ENCODE measurements at regions not wholly inside any gene's neighbourhood (a gene's known extent, or its start where the extent isn't known, plus 50 kb on each side); places are given as distances from the start of the nearest gene placed in this dataset.

DNA sequence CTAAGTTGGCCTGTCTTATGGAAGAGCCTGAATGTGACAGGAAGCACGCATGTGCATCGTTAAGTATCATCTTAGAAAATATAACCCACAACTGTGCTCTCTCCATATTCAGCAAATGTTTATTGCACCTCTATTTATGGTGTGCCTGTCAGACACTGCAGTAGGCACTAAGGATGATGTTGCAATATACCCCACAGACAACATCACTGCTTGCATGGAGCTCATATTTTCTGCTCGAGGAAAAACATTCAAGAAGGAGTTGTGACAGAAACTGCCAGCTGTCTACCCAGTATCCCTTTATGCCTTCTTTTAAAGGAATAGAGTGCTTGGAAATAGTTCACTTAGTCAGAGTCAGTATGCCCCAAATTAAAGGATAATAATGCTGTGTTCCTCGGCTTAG, 132.3 kb upstream of the RBFOX1 start:
- no peak for ATAC-seq
- TF ChIP-seq TSHZ2 (CRISPR knock-in tag; IDR thresholded peaks at IDR 0.05): no peak
- TF ChIP-seq ZFP30 (CRISPR knock-in tag; IDR thresholded peaks at IDR 0.05): no peak
- TF ChIP-seq ZFP3 (CRISPR knock-in tag; IDR thresholded peaks at IDR 0.05): no peak
- no peak for TF ChIP-seq ZC3H10 (CRISPR knock-in tag; IDR thresholded peaks at IDR 0.05)
- no peak for TF ChIP-seq PATZ1 (CRISPR knock-in tag; IDR thresholded peaks at IDR 0.05; ENCODE audit: borderline replicate concordance)
- TF ChIP-seq BACH2 (CRISPR knock-in tag; IDR thresholded peaks at IDR 0.05; ENCODE audit: borderline replicate concordance): no peak
- no peak for TF ChIP-seq CREB5 (CRISPR knock-in tag; IDR thresholded peaks at IDR 0.05; ENCODE audit: low read depth)
- TF ChIP-seq TCF4 (CRISPR knock-in tag; IDR thresholded peaks at IDR 0.05; ENCODE audit: borderline replicate concordance): no peak
- TF ChIP-seq OSR1 (CRISPR knock-in tag; IDR thresholded peaks at IDR 0.05): no peak
- no peak for TF ChIP-seq ISL1 (CRISPR knock-in tag; IDR thresholded peaks at IDR 0.05)
- no peak for TF ChIP-seq ZNF565 (CRISPR knock-in tag; conservative IDR thresholded peaks at IDR 0.05; ENCODE audit: low read depth)
- no peak for TF ChIP-seq SNAI2 (CRISPR knock-in tag; IDR thresholded peaks at IDR 0.05)

DNA sequence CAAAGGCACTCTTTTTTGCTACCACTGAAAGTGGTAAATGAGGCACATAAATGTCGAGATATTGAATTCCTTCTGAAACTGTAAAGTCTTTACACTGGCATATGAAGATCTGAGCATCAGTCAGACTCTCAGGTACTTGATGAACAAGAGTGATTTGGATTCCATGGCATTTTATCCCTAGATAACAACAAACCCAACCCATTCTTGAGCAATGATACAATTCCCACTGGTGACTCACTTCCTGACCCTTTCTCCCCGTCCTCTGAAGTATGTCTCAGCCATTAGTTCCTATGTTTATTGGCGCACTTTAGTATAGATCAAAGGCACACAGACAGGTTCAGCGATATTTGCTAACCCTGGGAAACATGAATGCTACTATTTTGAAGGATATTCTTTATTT, 147.0 kb upstream of the RBFOX1 start:
- TF ChIP-seq ZC3H10 (CRISPR knock-in tag; IDR thresholded peaks at IDR 0.05): no peak
- no peak for TF ChIP-seq BACH2 (CRISPR knock-in tag; IDR thresholded peaks at IDR 0.05; ENCODE audit: borderline replicate concordance)
- TF ChIP-seq ZNF70 (CRISPR knock-in tag; IDR thresholded peaks at IDR 0.05): no peak
- no peak for TF ChIP-seq ZNF8 (CRISPR knock-in tag; IDR thresholded peaks at IDR 0.05)
- TF ChIP-seq PATZ1 (CRISPR knock-in tag; IDR thresholded peaks at IDR 0.05; ENCODE audit: borderline replicate concordance): no peak
- no peak for TF ChIP-seq ISL1 (CRISPR knock-in tag; IDR thresholded peaks at IDR 0.05)
- TF ChIP-seq ARNTL (CRISPR knock-in tag; IDR thresholded peaks at IDR 0.05; ENCODE audit: borderline replicate concordance, low read depth): no peak

DNA sequence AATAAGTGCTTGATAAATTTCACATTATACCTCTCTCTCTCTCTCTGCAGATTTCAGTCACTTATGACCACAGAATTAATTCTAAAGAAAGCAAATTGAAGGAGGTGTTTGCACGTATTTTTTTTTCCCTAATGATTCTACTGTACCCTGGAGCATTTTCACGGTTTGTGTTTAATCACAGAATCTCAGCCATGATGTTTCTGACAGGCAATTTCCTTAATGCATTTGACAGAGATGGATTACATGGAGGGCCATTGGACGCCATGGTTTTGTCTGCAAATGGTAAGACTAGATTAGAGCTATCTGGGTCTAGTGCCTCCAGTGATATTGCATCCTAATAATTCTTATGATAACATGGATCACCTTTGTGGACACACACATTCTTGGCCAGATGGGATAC, 147.5 kb upstream of the RBFOX1 start:
- no peak for ATAC-seq
- TF ChIP-seq ZNF70 (CRISPR knock-in tag; IDR thresholded peaks at IDR 0.05) (no peak), ARNTL (CRISPR knock-in tag; IDR thresholded peaks at IDR 0.05; ENCODE audit: borderline replicate concordance, low read depth) (no peak), OSR1 (CRISPR knock-in tag; IDR thresholded peaks at IDR 0.05) (no peak), PPARA (CRISPR knock-in tag; IDR thresholded peaks at IDR 0.05; ENCODE audit: borderline replicate concordance) (no peak), ZFP30 (CRISPR knock-in tag; IDR thresholded peaks at IDR 0.05) (no peak), GLIS3 (CRISPR knock-in tag; IDR thresholded peaks at IDR 0.05) (no peak)

More for the DNA sequence above, 147.0 kb upstream of the RBFOX1 start:
- no peak for ATAC-seq

GRCh38 chr16:7183768-7184167, 148.9 kb upstream of the RBFOX1 start:
- TF ChIP-seq CSRNP3 (CRISPR knock-in tag; IDR thresholded peaks at IDR 0.05) (no peak), TCF4 (CRISPR knock-in tag; IDR thresholded peaks at IDR 0.05; ENCODE audit: borderline replicate concordance) (no peak), ZFP3 (CRISPR knock-in tag; IDR thresholded peaks at IDR 0.05) (no peak), ZFP30 (CRISPR knock-in tag; IDR thresholded peaks at IDR 0.05) (no peak), GLIS3 (CRISPR knock-in tag; IDR thresholded peaks at IDR 0.05) (no peak), POU6F1 (CRISPR knock-in tag; IDR thresholded peaks at IDR 0.05; ENCODE audit: borderline replicate concordance, low read depth) (no peak), CSDC2 (CRISPR knock-in tag; IDR thresholded peaks at IDR 0.05) (no peak), ZNF565 (CRISPR knock-in tag; conservative IDR thresholded peaks at IDR 0.05; ENCODE audit: low read depth) (no peak), PATZ1 (CRISPR knock-in tag; IDR thresholded peaks at IDR 0.05; ENCODE audit: borderline replicate concordance) (no peak), ZNF70 (CRISPR knock-in tag; IDR thresholded peaks at IDR 0.05) (no peak), ISL1 (CRISPR knock-in tag; IDR thresholded peaks at IDR 0.05) (no peak), CREB5 (CRISPR knock-in tag; IDR thresholded peaks at IDR 0.05; ENCODE audit: low read depth) (no peak)
- no peak for ATAC-seq

All from SK-N-SH treated with all-trans-retinoic acid at 6 μM for 48 hours (cell line).